ENCODE measurements at regions not wholly inside any gene's neighbourhood (a gene's known extent, or its start where the extent isn't known, plus 50 kb on each side); places are given as distances from the start of the nearest gene placed in this dataset.

DNA sequence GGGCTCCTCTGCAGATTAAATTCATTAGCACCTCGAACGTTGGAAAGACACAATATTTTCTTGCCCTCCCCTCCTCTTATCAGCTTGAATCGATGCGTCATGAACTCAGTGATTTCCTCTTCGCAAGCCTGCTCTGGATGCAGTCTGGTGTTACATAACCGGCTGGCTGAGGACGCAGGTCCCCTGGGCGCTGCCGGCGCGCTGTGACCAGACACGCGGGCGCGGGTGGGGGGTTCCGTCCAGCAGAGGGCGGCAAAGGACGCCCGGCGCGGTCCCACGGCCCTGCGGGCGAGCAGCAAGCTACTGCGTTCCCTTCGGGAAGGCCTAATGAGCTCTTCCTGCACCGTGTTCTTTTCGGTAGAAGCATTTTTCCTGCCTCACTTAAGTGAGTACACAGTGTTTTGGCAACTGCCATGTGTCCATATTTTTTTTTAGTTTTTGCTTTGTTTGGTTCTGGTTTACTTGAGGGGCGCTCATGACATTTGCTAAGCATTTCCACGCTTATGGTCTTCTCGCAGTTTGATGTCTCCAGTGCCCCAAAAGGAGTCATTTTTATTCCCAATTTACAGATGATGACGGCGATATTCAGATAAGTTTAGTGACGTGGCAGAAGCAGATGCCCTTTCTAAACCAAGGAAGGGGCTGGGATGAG, 112.2 kb upstream of the MBNL2 start (continued):
- TF ChIP-seq, protein P1, sequence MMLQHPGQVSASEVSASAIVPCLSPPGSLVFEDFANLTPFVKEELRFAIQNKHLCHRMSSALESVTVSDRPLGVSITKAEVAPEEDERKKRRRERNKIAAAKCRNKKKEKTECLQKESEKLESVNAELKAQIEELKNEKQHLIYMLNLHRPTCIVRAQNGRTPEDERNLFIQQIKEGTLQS (IDR thresholded peaks at IDR 0.05) = no peak
- TF ChIP-seq ZFX (IDR thresholded peaks at IDR 0.05) (no peak), ELF1 (IDR thresholded peaks at IDR 0.05; ENCODE audit: borderline replicate concordance, low read depth) (no peak), YY1 (IDR thresholded peaks at IDR 0.05; ENCODE audit: extremely low read depth, insufficient replicate concordance, low read depth, low read length) (no peak), TCF7L2 (IDR thresholded peaks at IDR 0.05; ENCODE audit: borderline replicate concordance, extremely low read depth, insufficient read depth, insufficient read length) (peak; percentile 16), ZNF274 (IDR thresholded peaks at IDR 0.05; ENCODE audit: low read depth, low read length) (no peak), FOSL1 (IDR thresholded peaks at IDR 0.05; ENCODE audit: low read depth) (no peak), RAD21 (IDR thresholded peaks at IDR 0.05; ENCODE audit: low read depth) (peak; percentile 100), CEBPB (IDR thresholded peaks at IDR 0.05; ENCODE audit: low read depth) (0 out of 2 replicates have a peak, but pooled peaks have one; percentile 14), JUND (IDR thresholded peaks at IDR 0.05) (no peak), SIN3A (IDR thresholded peaks at IDR 0.05; ENCODE audit: low read depth) (no peak)
- TF ChIP-seq, protein P2, sequence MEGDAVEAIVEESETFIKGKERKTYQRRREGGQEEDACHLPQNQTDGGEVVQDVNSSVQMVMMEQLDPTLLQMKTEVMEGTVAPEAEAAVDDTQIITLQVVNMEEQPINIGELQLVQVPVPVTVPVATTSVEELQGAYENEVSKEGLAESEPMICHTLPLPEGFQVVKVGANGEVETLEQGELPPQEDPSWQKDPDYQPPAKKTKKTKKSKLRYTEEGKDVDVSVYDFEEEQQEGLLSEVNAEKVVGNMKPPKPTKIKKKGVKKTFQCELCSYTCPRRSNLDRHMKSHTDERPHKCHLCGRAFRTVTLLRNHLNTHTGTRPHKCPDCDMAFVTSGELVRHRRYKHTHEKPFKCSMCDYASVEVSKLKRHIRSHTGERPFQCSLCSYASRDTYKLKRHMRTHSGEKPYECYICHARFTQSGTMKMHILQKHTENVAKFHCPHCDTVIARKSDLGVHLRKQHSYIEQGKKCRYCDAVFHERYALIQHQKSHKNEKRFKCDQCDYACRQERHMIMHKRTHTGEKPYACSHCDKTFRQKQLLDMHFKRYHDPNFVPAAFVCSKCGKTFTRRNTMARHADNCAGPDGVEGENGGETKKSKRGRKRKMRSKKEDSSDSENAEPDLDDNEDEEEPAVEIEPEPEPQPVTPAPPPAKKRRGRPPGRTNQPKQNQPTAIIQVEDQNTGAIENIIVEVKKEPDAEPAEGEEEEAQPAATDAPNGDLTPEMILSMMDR (IDR thresholded peaks at IDR 0.05 in 2 of 3, conservative IDR thresholded peaks at IDR 0.05 in 1 of 3; ENCODE audit: borderline replicate concordance in 1 of 3, insufficient read depth in 1 of 3, low read depth in 2 of 3, low read length in 2 of 3) = peak; percentile 75 to 95 (median 90)

DNA sequence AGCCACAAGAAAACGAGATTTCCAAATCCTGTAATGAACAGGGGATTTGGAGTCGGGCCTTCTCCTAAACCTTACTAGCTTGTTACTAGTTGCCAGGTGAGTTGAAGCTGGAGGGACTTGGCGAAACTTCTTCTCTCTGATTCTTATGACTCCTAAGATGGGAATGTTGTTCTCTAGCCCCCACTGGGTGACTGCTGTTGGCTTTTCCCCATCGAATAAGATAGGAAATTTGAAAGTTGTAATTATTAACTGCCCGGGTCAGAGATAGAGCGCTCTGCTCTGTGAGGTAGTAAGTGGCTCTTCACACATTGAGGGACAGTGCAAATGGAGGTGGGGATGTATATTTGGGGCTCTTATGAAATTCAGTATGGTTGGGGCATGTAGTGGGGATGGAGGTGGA, 111.2 kb upstream of the MBNL2 start:
- Histone ChIP-seq H3K4me2 (ENCODE audit: low read length) (no peak overlapping the region), H3K36me3 (ENCODE audit: control insufficient read depth in 1 of 2, insufficient read depth in 2 of 2, low read length in 2 of 2) (no peaks in the 10 kb centered on the region), H3K27ac (ENCODE audit: low read depth, low read length) (no peak overlapping the region), H3K4me1 (ENCODE audit: control insufficient read depth in 1 of 2, insufficient read depth in 2 of 2, low read length in 2 of 2) (peaks cover 22 to 31% of the 10 kb centered on the region in 2 experiments), H3K9me2 (ENCODE audit: insufficient read depth) (no peaks in the 10 kb centered on the region), H3K4me3 (replicated peaks in 1 of 2; ENCODE audit: low read depth in 1 of 2, low read length in 2 of 2) (no peak overlapping the region), H3K9ac (ENCODE audit: low read length) (no peak overlapping the region), H3K27me3 (ENCODE audit: insufficient read depth, low read length) (no peaks in the 10 kb centered on the region), H2AFZ (ENCODE audit: low read depth, low read length, poor library complexity, severe bottlenecking) (peak overlapping the region; percentile 4), H3K9me3 (ENCODE audit: control insufficient read depth in 1 of 2, insufficient read depth in 1 of 2, low read depth in 1 of 2, low read length in 2 of 2) (no peaks in the 10 kb centered on the region), H3K79me2 (ENCODE audit: insufficient read depth, low read length) (no peaks in the 10 kb centered on the region), H4K20me1 (ENCODE audit: insufficient read depth) (no peaks in the 10 kb centered on the region)
- no TSS peak for BruUV-seq (replicated peaks)
- ChIA-PET CTCF (interaction anchor here (1.2 to 2.1 kb wide), 7 partner anchors 10 to 248 kb away, joined by 3 to 27 read pairs (median 6); partner anchors contain the start of gene MBNL2), POLR2A (interaction anchor here (1.0 kb wide), 1 partner anchor 113 kb away, joined by 5 read pairs; no protein-coding TSS in a partner anchor), RAD21 (ENCODE audit: low non-redundant PET in 1 of 2, low total read pairs in 2 of 2, uncharacterized antibody in 2 of 2, unreplicated experiment in 2 of 2) (interaction anchor here (0.8 to 1.4 kb wide), 2 partner anchors 12 to 708 kb away, joined by 3 read pairs; no protein-coding TSS in a partner anchor)
- DNase-seq (ENCODE audit: low read depth, low spot score) = no peak
- intact Hi-C loops (cut with micrococcal nuclease) = loop anchor here (1.0 to 2.0 kb wide), 4 partner anchors 101 to 462 kb away; no protein-coding TSS in a partner anchor
- ATAC-seq = no peak
- no peak for TF ChIP-seq ZNF274 (IDR thresholded peaks at IDR 0.05; ENCODE audit: low read depth, low read length)
- no peak for TF ChIP-seq EGR1 (IDR thresholded peaks at IDR 0.05; ENCODE audit: low read depth)
- no peak for TF ChIP-seq TCF7L2 (IDR thresholded peaks at IDR 0.05; ENCODE audit: borderline replicate concordance, extremely low read depth, insufficient read depth, insufficient read length)
- TF ChIP-seq SP1 (IDR thresholded peaks at IDR 0.05; ENCODE audit: low read depth) = no peak
- TF ChIP-seq POLR2AphosphoS5 (IDR thresholded peaks at IDR 0.05; ENCODE audit: low read depth, low read length) = no peak
- TF ChIP-seq, protein P3, sequence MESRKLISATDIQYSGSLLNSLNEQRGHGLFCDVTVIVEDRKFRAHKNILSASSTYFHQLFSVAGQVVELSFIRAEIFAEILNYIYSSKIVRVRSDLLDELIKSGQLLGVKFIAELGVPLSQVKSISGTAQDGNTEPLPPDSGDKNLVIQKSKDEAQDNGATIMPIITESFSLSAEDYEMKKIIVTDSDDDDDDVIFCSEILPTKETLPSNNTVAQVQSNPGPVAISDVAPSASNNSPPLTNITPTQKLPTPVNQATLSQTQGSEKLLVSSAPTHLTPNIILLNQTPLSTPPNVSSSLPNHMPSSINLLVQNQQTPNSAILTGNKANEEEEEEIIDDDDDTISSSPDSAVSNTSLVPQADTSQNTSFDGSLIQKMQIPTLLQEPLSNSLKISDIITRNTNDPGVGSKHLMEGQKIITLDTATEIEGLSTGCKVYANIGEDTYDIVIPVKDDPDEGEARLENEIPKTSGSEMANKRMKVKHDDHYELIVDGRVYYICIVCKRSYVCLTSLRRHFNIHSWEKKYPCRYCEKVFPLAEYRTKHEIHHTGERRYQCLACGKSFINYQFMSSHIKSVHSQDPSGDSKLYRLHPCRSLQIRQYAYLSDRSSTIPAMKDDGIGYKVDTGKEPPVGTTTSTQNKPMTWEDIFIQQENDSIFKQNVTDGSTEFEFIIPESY (IDR thresholded peaks at IDR 0.05; ENCODE audit: extremely low read depth, insufficient replicate concordance, low read length) = no peak
- no peak for TF ChIP-seq CEBPB (IDR thresholded peaks at IDR 0.05; ENCODE audit: low read depth)
- TF ChIP-seq, protein P4, sequence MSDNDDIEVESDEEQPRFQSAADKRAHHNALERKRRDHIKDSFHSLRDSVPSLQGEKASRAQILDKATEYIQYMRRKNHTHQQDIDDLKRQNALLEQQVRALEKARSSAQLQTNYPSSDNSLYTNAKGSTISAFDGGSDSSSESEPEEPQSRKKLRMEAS (IDR thresholded peaks at IDR 0.05) = no peak
- TF ChIP-seq EZH2phosphoT487 (IDR thresholded peaks at IDR 0.05; ENCODE audit: borderline replicate concordance) = no peak
- TF ChIP-seq CBX3 (IDR thresholded peaks at IDR 0.05; ENCODE audit: low read depth) = no peak
- TF ChIP-seq, protein P1 (IDR thresholded peaks at IDR 0.05) = no peak
- TF ChIP-seq JUND (IDR thresholded peaks at IDR 0.05) = no peak
- no peak for TF ChIP-seq YY1 (IDR thresholded peaks at IDR 0.05; ENCODE audit: extremely low read depth, insufficient replicate concordance, low read depth, low read length)
- no peak for TF ChIP-seq SRF (IDR thresholded peaks at IDR 0.05; ENCODE audit: low read depth)
